GM23248 (cell line): ENCODE measurements at regions not wholly inside any gene's neighbourhood (a gene's known extent, or its start where the extent isn't known, plus 50 kb on each side); places are given as distances from the start of the nearest gene placed in this dataset.
A peak's percentile ranks its signal among the peaks of the same experiment; 100 is the strongest.

Source experiments
- DNase-seq: peaks from one replicate; pipeline ENCODE4 v3.0.0-alpha.2; 2015
- H2AFZ ChIP-seq: fragments of 200-600 bp; sonication (generic); 2 replicates; pipeline ENCODE4 v1.6.1; 2016; ENCODE audit warnings: antibody characterized with exemption
- H3F3A ChIP-seq: fragments of 200-600 bp; sonication (generic); 2 replicates; pipeline ENCODE4 v1.6.1; 2016; ENCODE audit warnings: mild to moderate bottlenecking, antibody characterized with exemption, mixed run types; ENCODE audit not compliant: insufficient read depth
- H3K27ac ChIP-seq: fragments of 200-600 bp; sonication (generic); 2 replicates; pipeline ENCODE4 v1.5.1; 2016; ENCODE audit warnings: mild to moderate bottlenecking
- H3K27me3 ChIP-seq: fragments of 200-600 bp; sonication (generic); replicated peaks from 2 replicates; pipeline ENCODE4 v1.6.1; 2016; ENCODE audit warnings: mild to moderate bottlenecking; ENCODE audit not compliant: insufficient read depth
- H3K36me3 ChIP-seq: fragments of 200-600 bp; sonication (generic); 2 replicates; pipeline ENCODE4 v1.6.1; 2016; ENCODE audit warnings: low read depth, mild to moderate bottlenecking
- H3K4me1 ChIP-seq: fragments of 200-600 bp; sonication (generic); 2 replicates; pipeline ENCODE4 v1.6.1; 2016; ENCODE audit warnings: mild to moderate bottlenecking; ENCODE audit not compliant: insufficient read depth
- H3K4me2 ChIP-seq: fragments of 200-600 bp; sonication (generic); one replicate; pipeline ENCODE4 v1.6.1; 2016; ENCODE audit warnings: mild to moderate bottlenecking; ENCODE audit not compliant: unreplicated experiment
- H3K4me3 ChIP-seq: fragments of 200-600 bp; sonication (generic); 2 replicates; pipeline ENCODE4 v1.5.1; 2016; ENCODE audit warnings: mild to moderate bottlenecking
- H3K79me2 ChIP-seq: fragments of 200-600 bp; sonication (generic); 2 replicates; pipeline ENCODE4 v1.6.1; 2016; ENCODE audit warnings: mild to moderate bottlenecking; ENCODE audit not compliant: insufficient read depth
- H3K9ac ChIP-seq: fragments of 200-600 bp; sonication (generic); 2 replicates; pipeline ENCODE4 v1.6.1; 2016; ENCODE audit warnings: mild to moderate bottlenecking
- H3K9me2 ChIP-seq: fragments of 200-600 bp; sonication (generic); 2 replicates; pipeline ENCODE4 v1.6.1; 2016; ENCODE audit warnings: mixed run types, mild to moderate bottlenecking, moderate library complexity; ENCODE audit not compliant: insufficient read depth
- H3K9me3 ChIP-seq: fragments of 200-600 bp; sonication (generic); one replicate; pipeline ENCODE4 v1.6.1; 2017; ENCODE audit warnings: low read depth
- H4K20me1 ChIP-seq: fragments of 200-600 bp; sonication (generic); 2 replicates; pipeline ENCODE4 v1.6.0; 2016; ENCODE audit not compliant: insufficient read depth
- EZH2 ChIP-seq: fragments of 200-600 bp; sonication (generic); IDR thresholded peaks from 2 replicates; pipeline ENCODE4 v1.6.1; 2018; ENCODE audit warnings: antibody characterized with exemption, mild to moderate bottlenecking; ENCODE audit not compliant: insufficient read depth, poor library complexity, severe bottlenecking
- EZH2phosphoT487 ChIP-seq: fragments of 200-600 bp; sonication (generic); IDR thresholded peaks from 2 replicates; pipeline ENCODE4 v1.6.1; 2018; ENCODE audit warnings: antibody characterized with exemption, moderate library complexity, mild to moderate bottlenecking, low read depth; ENCODE audit not compliant: insufficient read depth
- WGBS, 2 experiments: methylation state at CpG; one replicate each; pipeline ENCODE4 v1.1.6; 2015 to 2017; ENCODE audit warnings: low lambda C conversion rate in 2 of 2, low coverage in 1 of 2; ENCODE audit errors: missing lambda C conversion rate in 2 of 2; 5-methylcytosine and 5-hydroxymethylcytosine counted together
- in situ Hi-C: fragments of 300-500 bp; cut with MboI; formaldehyde crosslinking; loops from 2 replicates; pipeline ENCODE4 v1.15.0; 2020

- Histone ChIP-seq H3K79me2 (no peaks in the 10 kb centered on the region), H2AFZ (no peak overlapping the region), H3K9ac (no peak overlapping the region), H3K36me3 (no peaks in the 10 kb centered on the region), H3K27me3 (no peaks in the 10 kb centered on the region), H3K27ac (no peak overlapping the region), H3K4me2 (no peak overlapping the region), H4K20me1 (no peaks in the 10 kb centered on the region), H3K9me2 (no peaks in the 10 kb centered on the region), H3F3A (no peaks in the 10 kb centered on the region), H3K4me1 (no peaks in the 10 kb centered on the region), H3K9me3 (no peaks in the 10 kb centered on the region), H3K4me3 (no peak overlapping the region)
- 48 to 51% methylated on average over 4 of the region's 4 CpGs for WGBS, 2 experiments
- TF ChIP-seq EZH2 (no peak), EZH2phosphoT487 (no peak)
- DNase-seq, result peak; percentile 27
- in situ Hi-C loops, result no loop called here
These were observed 83.2 kb upstream of the SMIM15 start for GRCh38 chr5:61245486-61245885.

- Histone ChIP-seq H3K27me3 (no peaks in the 10 kb centered on the region), H3K27ac (no peak overlapping the region), H3F3A (no peaks in the 10 kb centered on the region), H3K4me2 (no peak overlapping the region), H3K79me2 (no peaks in the 10 kb centered on the region), H3K9me2 (no peaks in the 10 kb centered on the region), H3K4me3 (no peak overlapping the region), H3K36me3 (no peaks in the 10 kb centered on the region), H4K20me1 (no peaks in the 10 kb centered on the region), H3K9ac (no peak overlapping the region), H3K4me1 (no peaks in the 10 kb centered on the region), H3K9me3 (no peaks in the 10 kb centered on the region), H2AFZ (no peak overlapping the region)
- in situ Hi-C loops, result no loop called here
- no peak for TF ChIP-seq EZH2phosphoT487
- TF ChIP-seq EZH2, result no peak
- DNase-seq, result peak; percentile 8
- WGBS, 2 experiments, result 33 to 41% methylated on average over 9 of the region's 9 CpGs
These were observed 83.7 kb upstream of the SMIM15 start for GRCh38 chr5:61245936-61246335.

GRCh38 chr5:61246768-61247307 is 84.6 kb upstream of the SMIM15 start:
- 74 to 82% methylated on average over 6 of the region's 6 CpGs for WGBS, 2 experiments
- in situ Hi-C loops, result no loop called here
- H3K4me1 ChIP-seq, result no peaks in the 10 kb centered on the region
- no peaks in the 10 kb centered on the region for H3K9me2 ChIP-seq
- no peaks in the 10 kb centered on the region for H3F3A ChIP-seq
- H3K4me2 ChIP-seq, result no peak overlapping the region
- DNase-seq, result no peak
- TF ChIP-seq EZH2 (no peak), EZH2phosphoT487 (no peak)
- no peaks in the 10 kb centered on the region for H3K79me2 ChIP-seq
- no peaks in the 10 kb centered on the region for H3K36me3 ChIP-seq
- H3K27ac ChIP-seq, result no peak overlapping the region
- H3K27me3 ChIP-seq, result no peaks in the 10 kb centered on the region
- H2AFZ ChIP-seq, result no peak overlapping the region
- H4K20me1 ChIP-seq, result no peaks in the 10 kb centered on the region
- H3K4me3 ChIP-seq, result no peak overlapping the region
- H3K9ac ChIP-seq, result no peak overlapping the region
- H3K9me3 ChIP-seq, result no peaks in the 10 kb centered on the region

GRCh38 chr5:61251874-61252642 is 80.0 kb upstream of the ZSWIM6 start:
- H2AFZ ChIP-seq, result no peak overlapping the region
- no peak for DNase-seq

More at GRCh38 chr5:61251874-61252642, 80.0 kb upstream of the ZSWIM6 start:
- no peak overlapping the region for H3K4me3 ChIP-seq
- H3K36me3 ChIP-seq, result no peaks in the 10 kb centered on the region
- no peaks in the 10 kb centered on the region; the same call in 1 of the 2 replicates for H3K27me3 ChIP-seq
- no peak overlapping the region for H3K9ac ChIP-seq
- H3K4me1 ChIP-seq, result no peaks in the 10 kb centered on the region
- no peaks in the 10 kb centered on the region for H3K79me2 ChIP-seq
- no peak for TF ChIP-seq EZH2
- TF ChIP-seq EZH2phosphoT487, result no peak
- H4K20me1 ChIP-seq, result no peaks in the 10 kb centered on the region
- H3F3A ChIP-seq, result no peaks in the 10 kb centered on the region
- in situ Hi-C loops, result no loop called here
- no peaks in the 10 kb centered on the region for H3K9me2 ChIP-seq
- WGBS, 2 experiments, result 62 to 68% methylated on average over 11 of the region's 11 CpGs
- H3K9me3 ChIP-seq, result no peaks in the 10 kb centered on the region
- H3K4me2 ChIP-seq, result no peak overlapping the region
- H3K27ac ChIP-seq, result no peak overlapping the region
